Activated CD4-positive, alpha-beta T cell treated with anti-CD3 and anti-CD28 coated beads, Interleukin-2, amount 10 ng/mL, durations not matched to agents 7 days and 5 days (primary cell): ENCODE measurements at regions not wholly inside any gene's neighbourhood (a gene's known extent, or its start where the extent isn't known, plus 50 kb on each side); places are given as distances from the start of the nearest gene placed in this dataset.
"Not testable (repeated sequence)": the region's sequence is repeated elsewhere in the genome, so short reads cannot be mapped to it uniquely, and the experiment has no call there.

Experiments used
- CTCF ChIA-PET: fragments of 350-600 bp; sonication (Branson Sonifier 250); formaldehyde crosslinking; loops from one replicate; lab custom pipeline; 2021; ENCODE audit warnings: antibody characterized with exemption; lab: Charles Lee
- POLR2A ChIA-PET: fragments of 350-600 bp; sonication (Branson Sonifier 250); formaldehyde crosslinking; loops from one replicate; lab custom pipeline; 2021; ENCODE audit warnings: antibody characterized with exemption; lab: Charles Lee
- DNase-seq: peaks from one replicate; pipeline ENCODE4 v3.0.0-alpha.2; 2020
- H3K27ac Mint-ChIP-seq: one replicate; pipeline ENCODE4 v1.8.0; 2021; ENCODE audit warnings: mild to moderate bottlenecking, moderate library complexity, mixed read lengths
- H3K27me3 Mint-ChIP-seq: one replicate; pipeline ENCODE4 v1.8.0; 2021; ENCODE audit warnings: mixed read lengths
- H3K36me3 Mint-ChIP-seq: one replicate; pipeline ENCODE4 v1.8.0; 2021; ENCODE audit warnings: low read depth, mixed read lengths
- H3K4me1 Mint-ChIP-seq: one replicate; pipeline ENCODE4 v1.8.0; 2021; ENCODE audit warnings: mixed read lengths
- H3K4me3 Mint-ChIP-seq: one replicate; pipeline ENCODE4 v1.8.0; 2021; ENCODE audit warnings: mild to moderate bottlenecking, moderate library complexity, mixed read lengths
- H3K9me3 Mint-ChIP-seq: one replicate; pipeline ENCODE4 v1.8.0; 2021; ENCODE audit warnings: mixed read lengths

- H3K4me1 Mint-ChIP-seq, POLR2A ChIA-PET, DNase-seq, H3K27ac Mint-ChIP-seq, H3K4me3 Mint-ChIP-seq, CTCF ChIA-PET, H3K36me3 Mint-ChIP-seq, H3K27me3 Mint-ChIP-seq, H3K9me3 Mint-ChIP-seq: not testable (repeated sequence)
These were observed 57.4 kb upstream of the NUTM2D start for GRCh38 chr10:87300163-87300562.

- CTCF ChIA-PET: not testable (repeated sequence)
These were observed 56.0 kb upstream of the NUTM2D start for GRCh38 chr10:87301466-87302115.

DNA sequence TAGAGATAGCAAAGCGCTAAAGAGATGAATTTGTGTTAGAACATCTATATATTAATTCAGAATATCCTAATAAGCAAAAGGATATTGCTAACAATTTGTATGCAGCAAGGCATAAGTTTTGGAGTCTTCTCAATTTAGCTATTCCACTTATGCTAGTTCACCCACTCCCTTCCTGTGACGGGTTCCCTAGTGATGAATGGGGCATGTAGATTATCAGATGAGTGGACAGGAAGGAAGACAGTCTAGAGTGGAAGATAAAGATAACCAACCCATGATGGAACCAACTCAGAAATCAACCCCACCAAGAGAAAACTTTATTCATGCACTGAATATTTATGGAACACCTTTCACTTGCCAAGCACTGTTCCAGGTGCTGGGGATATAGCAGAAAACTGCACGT is 55.4 kb upstream of the NUTM2D start:
- POLR2A ChIA-PET, CTCF ChIA-PET, H3K27me3 Mint-ChIP-seq, H3K4me1 Mint-ChIP-seq, H3K36me3 Mint-ChIP-seq, H3K27ac Mint-ChIP-seq, H3K4me3 Mint-ChIP-seq, H3K9me3 Mint-ChIP-seq, DNase-seq: not testable (repeated sequence)

More at GRCh38 chr10:87301466-87302115, 56.0 kb upstream of the NUTM2D start:
- H3K27me3 Mint-ChIP-seq, H3K9me3 Mint-ChIP-seq, H3K27ac Mint-ChIP-seq, H3K4me1 Mint-ChIP-seq, H3K36me3 Mint-ChIP-seq, POLR2A ChIA-PET, H3K4me3 Mint-ChIP-seq: not testable (repeated sequence)
- DNase-seq: peak; percentile 7

DNA sequence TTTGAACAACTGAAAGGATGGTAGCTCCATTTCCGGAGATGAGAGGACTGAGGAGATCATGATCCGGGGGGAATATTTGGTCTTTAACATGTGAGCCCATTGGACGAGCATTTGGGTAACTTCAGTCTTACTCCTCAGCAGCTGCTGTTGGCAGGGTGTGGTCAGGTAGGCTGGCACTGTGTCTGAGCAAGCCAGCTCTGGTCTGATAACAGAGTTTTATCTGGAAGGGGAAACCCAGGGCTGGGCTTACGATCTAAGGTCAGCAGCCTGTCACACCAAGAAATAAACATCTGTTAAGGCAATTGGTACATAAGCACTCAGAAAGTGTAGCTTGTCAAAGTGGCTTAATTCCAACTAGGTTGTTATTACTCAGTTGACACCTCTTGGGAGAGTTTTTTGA is 53.8 kb upstream of the NUTM2D start:
- H3K36me3 Mint-ChIP-seq, CTCF ChIA-PET, H3K27ac Mint-ChIP-seq, H3K27me3 Mint-ChIP-seq, POLR2A ChIA-PET, DNase-seq, H3K9me3 Mint-ChIP-seq, H3K4me1 Mint-ChIP-seq, H3K4me3 Mint-ChIP-seq: not testable (repeated sequence)

- CTCF ChIA-PET, H3K9me3 Mint-ChIP-seq, H3K4me1 Mint-ChIP-seq, DNase-seq, H3K4me3 Mint-ChIP-seq, H3K27ac Mint-ChIP-seq, POLR2A ChIA-PET, H3K27me3 Mint-ChIP-seq, H3K36me3 Mint-ChIP-seq: not testable (repeated sequence)
These were observed 50.9 kb upstream of the NUTM2D start for GRCh38 chr10:87306681-87307080.
